ENCODE measurements at regions not wholly inside any gene's neighbourhood (a gene's known extent, or its start where the extent isn't known, plus 50 kb on each side); places are given as distances from the start of the nearest gene placed in this dataset.
"Not testable (repeated sequence)": the region's sequence is repeated elsewhere in the genome, so short reads cannot be mapped to it uniquely, and the experiment has no call there.

DNA sequence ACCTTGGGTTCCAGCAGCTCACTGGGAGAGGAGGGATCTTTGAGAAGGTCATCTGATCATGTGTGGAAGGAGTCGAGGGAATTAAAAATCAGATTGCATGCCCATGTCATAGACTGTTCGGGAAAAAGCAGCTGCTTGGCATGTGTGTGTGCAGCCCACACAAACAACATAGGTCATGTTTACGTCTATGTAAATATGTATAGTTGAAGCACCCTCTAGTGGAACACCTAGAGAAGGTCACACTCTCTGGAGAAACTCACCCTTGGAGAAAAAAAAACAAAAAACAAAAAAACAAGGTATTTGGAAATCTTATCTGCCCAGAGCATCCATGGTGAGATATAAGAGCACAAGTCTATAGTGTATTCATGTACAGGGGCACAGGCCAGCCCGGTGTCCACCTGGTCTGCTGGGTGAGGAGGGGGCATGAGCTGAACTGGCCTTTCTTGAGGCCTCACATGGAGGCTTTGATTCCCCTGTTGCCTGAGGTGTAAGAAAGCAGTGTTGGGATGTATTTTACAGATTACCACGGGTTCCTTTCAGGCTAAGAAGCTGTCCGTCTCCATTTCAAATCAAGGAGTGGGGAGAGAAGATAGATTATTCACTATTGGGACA, 98.0 kb downstream of the NPY start:
- TF ChIP-seq, protein P1, sequence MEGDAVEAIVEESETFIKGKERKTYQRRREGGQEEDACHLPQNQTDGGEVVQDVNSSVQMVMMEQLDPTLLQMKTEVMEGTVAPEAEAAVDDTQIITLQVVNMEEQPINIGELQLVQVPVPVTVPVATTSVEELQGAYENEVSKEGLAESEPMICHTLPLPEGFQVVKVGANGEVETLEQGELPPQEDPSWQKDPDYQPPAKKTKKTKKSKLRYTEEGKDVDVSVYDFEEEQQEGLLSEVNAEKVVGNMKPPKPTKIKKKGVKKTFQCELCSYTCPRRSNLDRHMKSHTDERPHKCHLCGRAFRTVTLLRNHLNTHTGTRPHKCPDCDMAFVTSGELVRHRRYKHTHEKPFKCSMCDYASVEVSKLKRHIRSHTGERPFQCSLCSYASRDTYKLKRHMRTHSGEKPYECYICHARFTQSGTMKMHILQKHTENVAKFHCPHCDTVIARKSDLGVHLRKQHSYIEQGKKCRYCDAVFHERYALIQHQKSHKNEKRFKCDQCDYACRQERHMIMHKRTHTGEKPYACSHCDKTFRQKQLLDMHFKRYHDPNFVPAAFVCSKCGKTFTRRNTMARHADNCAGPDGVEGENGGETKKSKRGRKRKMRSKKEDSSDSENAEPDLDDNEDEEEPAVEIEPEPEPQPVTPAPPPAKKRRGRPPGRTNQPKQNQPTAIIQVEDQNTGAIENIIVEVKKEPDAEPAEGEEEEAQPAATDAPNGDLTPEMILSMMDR (IDR thresholded peaks at IDR 0.05; ENCODE audit: low read depth, low read length) = peak; percentile 37
- DNase-seq (ENCODE audit: extremely low read depth, low read depth) = no peak

DNA sequence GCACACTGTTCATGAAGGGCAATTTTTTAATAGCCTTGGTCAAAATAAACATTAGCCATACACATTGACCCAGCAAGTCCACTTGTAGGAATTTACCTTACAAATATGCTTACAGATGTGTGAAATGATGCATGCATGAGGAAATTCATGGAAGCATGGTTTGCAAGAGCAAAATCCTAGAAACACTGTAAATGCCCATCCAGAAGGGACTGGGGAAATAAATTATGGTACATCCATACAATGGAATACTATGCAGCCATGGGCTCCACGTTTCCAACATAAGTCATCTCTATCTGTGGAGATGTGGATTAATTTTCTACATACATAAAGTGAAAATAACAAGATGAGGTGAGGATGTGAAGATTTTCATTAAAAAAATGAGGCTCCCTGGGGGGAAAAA, 99.1 kb downstream of the NPY start:
- no peak for DNase-seq (ENCODE audit: extremely low read depth, low read depth)
- TF ChIP-seq, protein P1 (IDR thresholded peaks at IDR 0.05; ENCODE audit: low read depth, low read length) = no peak

- DNase-seq (ENCODE audit: extremely low read depth, low read depth) = no peak
- TF ChIP-seq, protein P1 (IDR thresholded peaks at IDR 0.05; ENCODE audit: low read depth, low read length) = no peak
Measured at GRCh38 chr7:24384362-24385030, 100.5 kb downstream of the NPY start.

GRCh38 chr7:24388212-24388611, 104.2 kb downstream of the NPY start:
- TF ChIP-seq, protein P1 (IDR thresholded peaks at IDR 0.05; ENCODE audit: low read depth, low read length) = no peak
- DNase-seq (ENCODE audit: extremely low read depth, low read depth) = no peak

DNA sequence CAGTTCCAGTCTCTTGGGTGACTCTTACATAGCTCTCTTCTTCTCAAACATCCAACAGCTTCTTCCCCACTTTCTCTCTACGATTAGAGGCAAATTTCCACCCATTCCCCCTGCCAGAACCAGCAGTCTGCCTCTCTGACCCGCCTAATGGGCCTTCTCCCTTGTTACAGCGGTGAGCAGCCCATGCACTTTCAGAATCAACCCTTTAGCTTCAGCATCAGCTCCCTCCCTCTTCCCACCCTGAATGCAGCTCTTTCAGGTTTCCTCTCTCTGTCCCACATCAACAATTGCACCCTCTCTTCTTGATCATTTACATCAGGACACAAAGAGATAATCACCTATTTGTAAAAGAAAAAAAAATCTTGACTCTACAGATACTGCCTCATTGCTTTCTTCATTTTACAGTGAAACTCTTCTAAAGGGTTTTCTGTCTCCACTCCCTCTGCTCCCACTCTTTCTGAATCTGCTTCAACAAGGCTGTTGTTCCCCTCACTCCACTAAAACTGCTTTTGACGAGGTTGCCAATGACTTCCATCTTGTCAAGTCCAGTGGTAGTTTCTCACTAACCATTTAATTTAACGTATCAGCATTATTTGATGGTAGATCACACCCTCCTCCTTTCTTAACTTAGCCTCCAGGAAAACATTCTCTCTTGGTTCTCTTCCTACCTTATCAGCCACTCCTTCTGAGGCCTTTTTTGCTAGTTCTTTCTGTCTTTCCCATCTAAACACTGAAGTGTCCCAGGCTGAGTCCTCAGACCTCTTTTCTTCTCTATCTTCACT, 106.6 kb downstream of the NPY start:
- TF ChIP-seq, protein P1 (IDR thresholded peaks at IDR 0.05; ENCODE audit: low read depth, low read length) = no peak
- no peak for DNase-seq (ENCODE audit: extremely low read depth, low read depth)

GRCh38 chr7:24392774-24393173, 108.8 kb downstream of the NPY start:
- TF ChIP-seq, protein P1 (IDR thresholded peaks at IDR 0.05; ENCODE audit: low read depth, low read length) = no peak
- DNase-seq (ENCODE audit: extremely low read depth, low read depth) = no peak

DNA sequence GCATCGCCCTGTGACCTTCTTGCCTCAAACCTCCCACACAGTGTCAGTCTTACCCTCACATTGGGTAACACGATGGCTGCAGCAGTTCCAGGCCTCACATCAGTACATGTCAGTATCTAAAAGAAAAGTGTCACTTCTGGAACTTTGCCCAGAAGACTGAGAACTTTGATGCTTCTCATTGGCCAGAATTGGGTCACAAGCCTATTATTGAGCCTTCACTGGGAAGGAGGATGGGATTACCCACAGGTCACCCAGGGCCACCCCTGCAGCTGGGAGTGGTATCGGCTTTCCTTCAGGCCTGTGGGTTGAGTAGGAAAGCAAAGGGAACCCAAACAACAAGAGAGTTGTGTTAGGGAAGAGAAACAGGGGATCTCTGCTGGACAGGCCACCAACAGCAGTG, 111.5 kb downstream of the NPY start:
- no peak for DNase-seq (ENCODE audit: extremely low read depth, low read depth)

GRCh38 chr7:24396387-24396786, 112.4 kb downstream of the NPY start:
- not testable (repeated sequence) for DNase-seq (ENCODE audit: extremely low read depth, low read depth)

More for the DNA sequence above, 111.5 kb downstream of the NPY start:
- TF ChIP-seq, protein P1 (IDR thresholded peaks at IDR 0.05; ENCODE audit: low read depth, low read length) = no peak

All from AG09319 (cell line).